Smooth muscle cell (in vitro differentiated cells): ENCODE measurements at regions not wholly inside any gene's neighbourhood (a gene's known extent, or its start where the extent isn't known, plus 50 kb on each side); places are given as distances from the start of the nearest gene placed in this dataset.
A peak's percentile ranks its signal among the peaks of the same experiment; 100 is the strongest.

Experiments used
- DNase-seq: peaks from one replicate; lab custom pipeline; 2025; ENCODE audit not compliant: unreplicated experiment; lab: John Stamatoyannopoulos, UW
- H2AFZ ChIP-seq: fragments of 200-600 bp; sonication (generic); 2 replicates; pipeline ENCODE4 v1.6.0; 2016; ENCODE audit warnings: antibody characterized with exemption, low read depth, mild to moderate bottlenecking
- H3F3A ChIP-seq: fragments of 200-600 bp; sonication (generic); 2 replicates; pipeline ENCODE4 v1.6.0; 2017; ENCODE audit warnings: antibody characterized with exemption, low read depth
- H3K27ac ChIP-seq: fragments of 200-600 bp; sonication (generic); 2 replicates; pipeline ENCODE4 v1.5.1; 2016; ENCODE audit warnings: low read depth, mild to moderate bottlenecking
- H3K27me3 ChIP-seq: fragments of 200-600 bp; sonication (generic); 2 replicates; pipeline ENCODE4 v1.6.1; 2016; ENCODE audit warnings: low read depth, mild to moderate bottlenecking
- H3K36me3 ChIP-seq: fragments of 200-600 bp; sonication (generic); 2 replicates; pipeline ENCODE4 v1.5.1; 2016; ENCODE audit warnings: low read depth
- H3K4me1 ChIP-seq: fragments of 200-600 bp; sonication (generic); 2 replicates; pipeline ENCODE4 v1.5.1; 2016; ENCODE audit warnings: low read depth
- H3K4me2 ChIP-seq: fragments of 200-600 bp; sonication (generic); 2 replicates; pipeline ENCODE4 v1.6.0; 2016; ENCODE audit warnings: mild to moderate bottlenecking
- H3K4me3 ChIP-seq: fragments of 200-600 bp; sonication (generic); 2 replicates; pipeline ENCODE4 v1.5.1; 2016; ENCODE audit warnings: mild to moderate bottlenecking
- H3K79me2 ChIP-seq: fragments of 200-600 bp; sonication (generic); 2 replicates; pipeline ENCODE4 v1.6.0; 2016; ENCODE audit warnings: low read depth, mild to moderate bottlenecking
- H3K9ac ChIP-seq: fragments of 200-600 bp; sonication (generic); 2 replicates; pipeline ENCODE4 v1.6.0; 2016; ENCODE audit warnings: low read depth
- H3K9me3 ChIP-seq: fragments of 200-600 bp; sonication (generic); replicated peaks from 2 replicates; pipeline ENCODE4 v1.5.1; 2016; ENCODE audit warnings: low read depth
- H4K20me1 ChIP-seq: fragments of 200-600 bp; sonication (generic); 2 replicates; pipeline ENCODE4 v1.6.0; 2016; ENCODE audit warnings: low read depth
- CTCF ChIP-seq: fragments of 200-600 bp; sonication (generic); IDR thresholded peaks from 2 replicates; pipeline ENCODE4 v1.5.1; 2017; ENCODE audit warnings: borderline replicate concordance, mild to moderate bottlenecking, antibody characterized with exemption; ENCODE audit not compliant: insufficient read depth, poor library complexity, severe bottlenecking
- WGBS: methylation state at CpG from one replicate; pipeline ENCODE4 v1.1.7; 2016; ENCODE audit warnings: low lambda C conversion rate; 5-methylcytosine and 5-hydroxymethylcytosine counted together

GRCh38 chr5:174338185-174339010 lies 292.9 kb downstream of the NSG2 start:
- no peaks in the 10 kb centered on the region for H4K20me1 ChIP-seq
- H3K4me3 ChIP-seq: peak overlapping the region; percentile 32
- no peak for DNase-seq
- peak overlapping the region; percentile 88 for H3K27ac ChIP-seq
- no peak for TF ChIP-seq CTCF
- WGBS: 16% methylated on average over 13 of the region's 13 CpGs
- H3K9ac ChIP-seq: peak overlapping the region; percentile 71
- no peaks in the 10 kb centered on the region for H3K36me3 ChIP-seq
- peaks cover 27% of the 10 kb centered on the region for H3K4me1 ChIP-seq
- H2AFZ ChIP-seq: no peak overlapping the region
- peak overlapping the region; percentile 84 for H3K4me2 ChIP-seq
- peaks cover 2% of the 10 kb centered on the region for H3K79me2 ChIP-seq
- H3K27me3 ChIP-seq: no peaks in the 10 kb centered on the region
- H3K9me3 ChIP-seq: no peaks in the 10 kb centered on the region
- H3F3A ChIP-seq: peaks cover 24% of the 10 kb centered on the region

- WGBS: 77% methylated on average over 4 of the region's 4 CpGs
- H3F3A ChIP-seq: peaks cover 24% of the 10 kb centered on the region
- no peak overlapping the region for H2AFZ ChIP-seq
- no peaks in the 10 kb centered on the region for H3K36me3 ChIP-seq
- no peak overlapping the region for H3K4me2 ChIP-seq
- H3K4me1 ChIP-seq: peaks cover 27% of the 10 kb centered on the region
- H4K20me1 ChIP-seq: no peaks in the 10 kb centered on the region
- H3K79me2 ChIP-seq: peaks cover 2% of the 10 kb centered on the region
- H3K27ac ChIP-seq: no peak overlapping the region
- H3K9ac ChIP-seq: no peak overlapping the region
- H3K9me3 ChIP-seq: no peaks in the 10 kb centered on the region
- H3K27me3 ChIP-seq: no peaks in the 10 kb centered on the region
- DNase-seq: no peak
- H3K4me3 ChIP-seq: no peak overlapping the region
- no peak for TF ChIP-seq CTCF
These were observed 293.6 kb downstream of the NSG2 start for GRCh38 chr5:174339130-174339529.

- Histone ChIP-seq H3K27me3 (no peaks in the 10 kb centered on the region), H3K4me1 (peaks cover 27% of the 10 kb centered on the region), H3K4me3 (no peak overlapping the region), H3K9ac (no peak overlapping the region), H3K79me2 (peaks cover 2% of the 10 kb centered on the region), H3K27ac (no peak overlapping the region), H3K4me2 (no peak overlapping the region), H4K20me1 (no peaks in the 10 kb centered on the region), H3K9me3 (no peaks in the 10 kb centered on the region), H3F3A (peaks cover 14% of the 10 kb centered on the region), H2AFZ (no peak overlapping the region), H3K36me3 (no peaks in the 10 kb centered on the region)
- 80% methylated on average over 5 of the region's 5 CpGs for WGBS
- TF ChIP-seq CTCF: no peak
- DNase-seq: no peak
These were observed 294.7 kb downstream of the NSG2 start for GRCh38 chr5:174340226-174340625.

GRCh38 chr5:174342696-174343095 lies 297.2 kb downstream of the NSG2 start:
- H3K4me3 ChIP-seq: no peak overlapping the region
- no peak for DNase-seq
- no peaks in the 10 kb centered on the region for H3K9me3 ChIP-seq
- H4K20me1 ChIP-seq: no peaks in the 10 kb centered on the region
- H3K27me3 ChIP-seq: no peaks in the 10 kb centered on the region
- TF ChIP-seq CTCF: no peak
- no peak overlapping the region for H3K4me2 ChIP-seq
- peaks cover 10% of the 10 kb centered on the region for H3K4me1 ChIP-seq
- WGBS: 85% methylated on average over 1 of the region's 1 CpG
- peak overlapping the region; percentile 64 for H3K27ac ChIP-seq
- H3K36me3 ChIP-seq: no peaks in the 10 kb centered on the region
- peaks cover 2% of the 10 kb centered on the region for H3K79me2 ChIP-seq
- no peak overlapping the region for H3K9ac ChIP-seq
- peaks cover 5% of the 10 kb centered on the region for H3F3A ChIP-seq
- H2AFZ ChIP-seq: no peak overlapping the region
